OCI-LY3 (cell line): ENCODE measurements at regions not wholly inside any gene's neighbourhood (a gene's known extent, or its start where the extent isn't known, plus 50 kb on each side); places are given as distances from the start of the nearest gene placed in this dataset.

ENCODE experiments used
- EZH2phosphoT487 ChIP-seq: fragments of 200-600 bp; shearing (Covaris generic); IDR thresholded peaks from 2 replicates; pipeline ENCODE4 v1.6.1; 2018; ENCODE audit warnings: antibody characterized with exemption, mixed run types, low read depth
- TF ChIP-seq, protein P1 (sequence below): fragments of 200-600, 300-600 bp; sonication (generic); IDR thresholded peaks from 2 replicates; pipeline ENCODE4 v1.5.1; 2014; ENCODE audit warnings: antibody characterized with exemption, low read length, low read depth

DNA sequence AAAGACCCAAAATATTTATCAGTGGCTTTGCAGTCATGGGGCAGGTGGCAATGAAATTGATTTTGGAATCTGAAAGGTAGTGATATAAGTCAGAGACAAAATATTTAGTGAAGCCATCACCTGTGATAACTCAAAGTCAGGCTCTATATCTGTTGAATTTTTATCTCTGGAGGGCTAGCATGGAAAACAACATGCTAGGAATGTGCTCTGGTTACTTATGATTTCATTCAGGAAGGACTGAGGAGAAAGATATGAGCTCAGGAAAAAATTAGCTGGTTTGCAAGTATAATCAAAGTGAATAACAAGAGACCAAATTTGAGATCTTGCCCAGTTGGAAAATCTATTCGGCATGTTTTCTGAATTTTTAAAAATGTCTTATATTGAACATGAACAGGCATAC is 364.6 kb upstream of the LRRC7 start:
- TF ChIP-seq, protein P1, sequence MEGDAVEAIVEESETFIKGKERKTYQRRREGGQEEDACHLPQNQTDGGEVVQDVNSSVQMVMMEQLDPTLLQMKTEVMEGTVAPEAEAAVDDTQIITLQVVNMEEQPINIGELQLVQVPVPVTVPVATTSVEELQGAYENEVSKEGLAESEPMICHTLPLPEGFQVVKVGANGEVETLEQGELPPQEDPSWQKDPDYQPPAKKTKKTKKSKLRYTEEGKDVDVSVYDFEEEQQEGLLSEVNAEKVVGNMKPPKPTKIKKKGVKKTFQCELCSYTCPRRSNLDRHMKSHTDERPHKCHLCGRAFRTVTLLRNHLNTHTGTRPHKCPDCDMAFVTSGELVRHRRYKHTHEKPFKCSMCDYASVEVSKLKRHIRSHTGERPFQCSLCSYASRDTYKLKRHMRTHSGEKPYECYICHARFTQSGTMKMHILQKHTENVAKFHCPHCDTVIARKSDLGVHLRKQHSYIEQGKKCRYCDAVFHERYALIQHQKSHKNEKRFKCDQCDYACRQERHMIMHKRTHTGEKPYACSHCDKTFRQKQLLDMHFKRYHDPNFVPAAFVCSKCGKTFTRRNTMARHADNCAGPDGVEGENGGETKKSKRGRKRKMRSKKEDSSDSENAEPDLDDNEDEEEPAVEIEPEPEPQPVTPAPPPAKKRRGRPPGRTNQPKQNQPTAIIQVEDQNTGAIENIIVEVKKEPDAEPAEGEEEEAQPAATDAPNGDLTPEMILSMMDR, result no peak
- TF ChIP-seq EZH2phosphoT487, result no peak
